Stimulated activated CD4-positive, alpha-beta T cell treated with anti-CD3 and anti-CD28 coated beads, Interleukin-1b, Interleukin-23, amount 100 ng/mL, for 4 hours (primary cell): ENCODE measurements at regions not wholly inside any gene's neighbourhood (a gene's known extent, or its start where the extent isn't known, plus 50 kb on each side); places are given as distances from the start of the nearest gene placed in this dataset.
"Not testable (repeated sequence)": the region's sequence is repeated elsewhere in the genome, so short reads cannot be mapped to it uniquely, and the experiment has no call there.

Experiments used
- DNase-seq, 2 donors: peaks; one replicate each; pipeline ENCODE4 v3.0.0-alpha.2; 2020; ENCODE audit warnings: low read depth in 2 of 2

DNA sequence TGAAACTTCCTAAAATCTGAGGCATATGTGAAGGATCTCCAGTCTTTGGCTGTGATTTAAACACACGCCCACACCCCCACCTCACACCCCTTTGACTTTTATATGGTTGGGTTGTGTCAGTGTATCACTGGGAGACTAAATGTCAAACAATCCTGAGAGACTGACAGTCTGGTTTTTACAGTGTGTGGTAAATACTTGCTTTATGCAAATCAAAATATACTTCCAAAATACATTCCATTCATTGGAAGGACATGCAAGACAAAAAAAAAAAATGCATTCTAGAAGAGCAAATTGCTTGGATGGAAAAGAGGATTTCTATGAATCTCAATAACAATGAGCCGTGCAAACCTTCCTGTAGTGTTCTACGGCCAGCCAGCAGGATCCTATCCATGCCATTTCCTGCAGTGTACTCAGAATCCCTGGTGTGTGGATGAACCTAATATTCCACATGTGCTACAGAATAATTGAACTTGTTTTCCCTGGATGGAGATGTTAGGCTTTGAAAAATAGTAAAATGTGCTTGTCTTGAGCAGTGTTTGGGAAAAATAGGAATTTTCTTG is 602.1 kb upstream of the GOT2 start:
- no peak for DNase-seq

DNA sequence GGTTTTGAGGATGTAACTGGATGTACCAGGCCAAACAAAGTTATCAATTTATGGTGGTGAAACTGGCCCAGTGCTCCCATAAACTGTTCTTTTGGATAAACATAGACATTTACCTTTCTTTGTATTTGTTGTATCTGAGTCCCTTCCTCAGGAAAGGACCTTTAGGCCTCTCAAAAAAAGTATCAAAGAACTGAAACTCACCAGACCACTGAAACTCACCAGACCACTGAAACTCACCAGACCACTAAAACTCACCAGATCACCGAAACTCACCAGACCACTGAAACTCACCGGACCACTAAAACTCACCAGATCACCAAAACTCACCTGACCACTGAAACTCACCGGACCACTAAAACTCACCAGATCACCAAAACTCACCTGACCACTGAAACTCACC is 597.6 kb upstream of the GOT2 start:
- not testable (repeated sequence) for DNase-seq

DNA sequence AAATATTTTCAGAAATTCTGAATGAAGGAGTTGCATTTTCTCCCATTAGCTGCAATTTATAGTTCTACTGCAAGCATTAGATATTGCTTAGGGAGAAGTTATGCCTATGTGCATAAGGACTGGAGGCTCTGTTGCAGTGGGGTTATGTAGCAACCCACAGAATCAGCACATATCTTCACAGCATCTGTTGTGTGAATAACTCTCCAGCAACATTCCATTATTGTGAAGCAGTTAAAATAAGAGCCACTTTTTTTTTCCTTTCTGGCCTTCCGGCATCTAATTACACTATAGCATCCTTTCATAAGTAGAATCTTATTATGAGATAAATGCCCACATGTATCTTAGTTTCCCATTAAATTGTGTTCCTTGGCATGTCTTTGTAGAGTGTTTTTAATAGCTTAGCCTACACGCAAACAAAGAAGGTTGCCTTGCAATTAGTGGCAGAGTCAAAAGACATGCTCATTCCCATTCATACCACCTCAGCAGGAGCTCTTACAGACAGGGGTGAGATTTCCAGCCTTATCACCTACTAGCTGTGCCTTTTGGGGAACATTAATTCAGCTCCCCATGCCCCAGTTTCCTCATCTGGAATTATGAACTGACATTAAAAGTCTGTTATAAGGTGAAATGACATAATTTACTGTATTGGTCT is 596.0 kb upstream of the GOT2 start:
- DNase-seq: no peak

DNA sequence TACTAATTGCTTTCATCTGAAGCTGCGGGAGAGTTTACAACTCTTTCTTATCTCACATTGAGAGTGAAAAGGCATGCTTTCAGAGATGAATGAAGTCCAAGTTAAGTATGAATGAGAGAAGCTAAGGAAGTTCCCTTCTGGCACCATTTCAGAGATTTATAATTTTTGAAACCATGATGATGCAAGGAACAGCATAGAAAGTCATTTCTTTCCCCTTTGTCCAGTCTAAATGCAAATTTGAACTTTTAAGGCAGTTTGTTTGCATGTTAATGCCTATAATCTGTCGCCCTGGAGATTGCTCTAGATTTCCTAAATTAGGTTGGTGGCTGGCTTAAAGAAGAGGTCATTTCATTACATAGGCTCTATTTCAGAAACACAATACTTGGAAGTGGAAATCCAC is 594.8 kb upstream of the GOT2 start:
- no peak for DNase-seq

DNA sequence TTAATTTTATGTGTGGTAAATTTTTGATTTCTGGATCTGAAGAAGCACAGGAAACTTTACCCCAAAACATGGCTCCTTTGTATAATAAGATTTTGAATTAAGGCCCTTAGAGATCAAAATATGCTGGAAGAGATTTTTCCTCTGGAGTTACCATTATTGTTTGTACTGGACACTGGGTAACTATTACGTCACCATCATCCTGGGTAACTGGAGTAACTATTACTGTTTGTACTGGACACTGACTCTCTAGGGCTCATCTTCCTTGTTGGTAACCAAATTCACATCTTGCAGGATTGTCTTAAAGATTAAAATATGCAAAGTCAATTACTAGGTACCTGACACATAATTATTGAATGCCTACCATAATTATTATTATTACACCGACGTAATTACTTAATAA is 593.8 kb upstream of the GOT2 start:
- no peak for DNase-seq

DNA sequence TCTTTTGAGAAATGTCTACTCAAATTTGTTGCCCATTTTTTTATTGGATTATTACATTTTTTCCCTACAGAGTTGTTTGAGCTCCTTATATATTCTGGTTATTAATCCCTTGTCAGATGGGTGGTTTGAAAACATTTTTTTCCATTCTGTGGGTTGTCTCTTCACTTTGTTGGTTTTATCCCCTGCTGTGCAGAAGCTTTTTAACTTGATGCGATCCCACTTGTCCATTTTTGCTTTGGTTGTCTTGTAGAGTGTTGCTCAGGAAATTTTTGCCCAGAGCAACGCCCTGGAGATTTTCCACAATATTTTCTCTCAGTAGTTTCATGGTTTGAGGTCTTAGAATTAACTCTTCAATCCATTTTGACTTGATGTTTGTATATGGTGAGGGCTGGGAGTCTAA is 592.8 kb upstream of the GOT2 start:
- DNase-seq: no peak

DNA sequence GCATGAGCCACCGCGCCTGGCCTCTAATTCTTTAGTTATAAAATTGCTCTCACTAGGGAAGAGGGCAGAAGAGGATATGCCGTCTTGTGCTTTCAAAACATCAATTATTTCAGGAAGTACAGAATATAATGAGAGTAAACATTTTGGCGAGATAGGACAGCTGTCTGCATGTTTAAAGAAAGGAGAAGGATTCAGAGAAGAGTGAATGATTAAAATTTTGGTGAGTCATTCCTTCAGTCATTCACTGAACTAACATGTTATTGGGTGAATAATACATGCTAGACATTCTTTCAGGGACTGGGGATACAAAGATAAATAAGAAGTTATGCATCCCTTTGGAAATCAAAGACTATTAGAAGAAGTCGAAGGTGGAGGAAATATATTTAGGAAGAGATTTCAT is 590.3 kb upstream of the GOT2 start:
- DNase-seq: no peak

DNA sequence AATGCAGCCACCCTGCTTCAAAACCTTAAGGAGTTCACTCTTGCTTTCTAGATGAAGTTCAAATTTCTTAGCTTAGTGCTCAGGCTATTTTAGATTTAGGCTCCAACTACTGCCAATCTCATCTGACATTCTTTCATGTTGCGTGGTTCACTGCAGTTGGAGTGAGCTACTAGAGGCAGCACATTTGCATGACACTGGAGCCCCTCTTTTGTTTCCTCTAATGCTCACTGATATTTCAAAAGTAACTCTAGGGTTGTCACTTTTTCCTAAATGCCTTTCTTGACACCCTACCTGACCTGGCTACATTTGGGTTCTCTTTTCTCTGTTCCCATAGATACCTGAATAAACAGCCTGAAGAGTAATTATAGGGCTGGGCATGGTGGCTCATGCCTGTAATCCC is 586.5 kb upstream of the GOT2 start:
- DNase-seq: no peak

DNA sequence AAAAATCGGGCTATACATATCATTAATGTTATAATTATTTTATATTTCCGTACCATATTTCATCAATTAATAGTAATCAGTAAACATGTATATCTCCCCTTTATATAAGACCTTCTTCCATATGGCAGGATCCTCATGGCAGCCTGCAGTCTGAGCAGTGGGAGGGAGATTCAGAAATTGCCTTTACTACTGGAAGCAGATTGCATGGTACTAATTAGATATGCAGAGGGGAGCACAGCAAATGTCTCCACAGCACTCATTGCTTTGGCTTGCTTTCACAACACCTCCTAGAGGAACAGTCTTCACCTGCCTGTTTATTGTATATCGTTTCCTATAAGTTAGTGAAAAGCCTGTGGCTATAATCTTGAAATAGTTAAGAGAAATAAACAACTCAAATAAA is 585.8 kb upstream of the GOT2 start:
- DNase-seq: no peak

DNA sequence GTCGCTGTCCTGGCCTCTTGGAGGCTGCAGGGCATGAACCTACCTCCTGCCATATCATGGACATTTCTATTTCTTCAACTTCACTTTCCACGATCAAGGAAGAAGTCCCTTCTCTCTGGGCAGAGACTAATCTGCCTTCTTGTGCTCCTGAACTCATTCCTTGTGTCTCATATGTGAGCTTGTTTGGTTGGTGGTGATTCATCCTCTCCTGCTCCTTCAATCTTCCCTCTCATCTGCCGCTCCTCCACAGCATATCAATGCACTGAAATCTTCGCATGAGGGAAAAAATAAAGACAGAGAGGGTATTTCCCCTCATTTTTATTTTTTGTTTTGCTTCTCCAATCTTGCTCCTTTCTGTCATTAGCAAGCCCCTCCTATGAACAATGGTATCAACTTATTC is 571.7 kb upstream of the GOT2 start:
- no peak for DNase-seq

DNA sequence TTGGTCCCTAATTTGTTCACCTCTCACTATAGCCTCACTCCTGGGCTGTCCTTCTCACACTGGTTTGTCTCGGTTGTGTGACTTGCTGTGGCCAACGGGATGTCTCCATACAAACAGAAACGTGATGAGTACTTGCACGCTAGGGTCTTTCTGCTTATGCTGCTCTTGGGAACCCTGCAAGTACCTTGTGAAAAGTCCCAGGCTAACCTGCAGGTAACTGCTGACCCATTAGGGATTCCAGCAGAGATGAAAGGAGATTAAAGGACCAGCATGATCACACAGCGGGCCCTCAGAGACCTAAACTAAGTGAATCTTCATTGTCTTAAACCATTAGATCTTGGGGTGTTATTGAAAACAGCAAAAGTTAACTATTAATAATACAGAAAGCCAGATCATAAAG is 562.8 kb upstream of the GOT2 start:
- no peak for DNase-seq

DNA sequence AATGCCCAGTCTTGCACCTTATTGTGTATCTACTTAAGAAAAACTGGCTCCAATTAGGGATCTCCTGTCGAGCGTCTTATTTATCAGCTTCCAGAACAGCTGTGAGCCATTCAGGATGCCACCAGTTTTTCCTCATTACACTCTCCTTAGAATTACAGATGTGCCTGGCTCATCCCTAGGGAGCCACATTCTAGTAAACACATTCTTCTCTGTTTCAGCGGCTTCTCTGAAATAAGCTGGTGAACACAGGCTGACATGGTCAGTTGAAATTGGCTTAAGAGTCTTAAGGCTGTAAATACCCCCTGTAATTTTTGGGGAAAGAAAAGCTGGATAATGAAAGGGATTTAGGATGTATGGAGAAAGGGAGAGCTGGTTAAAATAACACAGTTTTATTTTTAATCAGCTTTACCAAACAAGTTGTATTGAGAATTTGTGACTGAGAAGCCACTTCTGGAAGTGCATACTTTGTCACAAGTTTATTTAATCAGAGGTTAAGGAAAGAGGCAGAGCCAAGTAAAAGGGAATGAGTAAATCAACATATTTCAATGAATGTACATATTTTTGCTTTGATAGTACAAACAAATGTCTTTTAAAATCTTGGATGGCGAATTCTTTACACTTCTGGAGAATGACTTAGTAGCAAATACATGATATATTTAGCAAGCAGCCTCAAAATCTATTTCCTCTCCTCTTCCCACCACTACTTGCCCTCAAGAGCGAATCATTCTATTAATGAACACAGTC is 562.0 kb upstream of the GOT2 start:
- no peak for DNase-seq

DNA sequence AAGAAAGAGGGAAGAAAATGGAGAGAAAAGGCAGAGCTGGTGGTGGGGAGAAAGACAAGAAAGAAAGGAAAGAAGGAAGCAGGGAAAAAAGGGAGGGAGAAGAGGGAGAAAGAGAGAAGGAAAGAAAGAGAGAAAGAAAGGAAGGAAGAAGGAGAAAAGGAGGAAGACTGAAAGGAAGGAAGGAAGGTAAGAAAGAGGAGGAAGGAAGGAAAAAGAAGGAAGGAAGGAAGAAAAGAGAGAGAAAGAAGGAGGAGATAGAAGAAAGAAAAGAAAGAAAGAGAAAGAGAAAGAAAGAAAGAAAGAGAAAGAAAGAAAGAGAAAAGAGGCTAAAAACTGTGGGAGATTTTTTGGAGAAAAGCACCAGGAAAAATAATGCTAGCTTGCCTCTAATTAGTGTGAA is 561.4 kb upstream of the GOT2 start:
- no peak for DNase-seq

DNA sequence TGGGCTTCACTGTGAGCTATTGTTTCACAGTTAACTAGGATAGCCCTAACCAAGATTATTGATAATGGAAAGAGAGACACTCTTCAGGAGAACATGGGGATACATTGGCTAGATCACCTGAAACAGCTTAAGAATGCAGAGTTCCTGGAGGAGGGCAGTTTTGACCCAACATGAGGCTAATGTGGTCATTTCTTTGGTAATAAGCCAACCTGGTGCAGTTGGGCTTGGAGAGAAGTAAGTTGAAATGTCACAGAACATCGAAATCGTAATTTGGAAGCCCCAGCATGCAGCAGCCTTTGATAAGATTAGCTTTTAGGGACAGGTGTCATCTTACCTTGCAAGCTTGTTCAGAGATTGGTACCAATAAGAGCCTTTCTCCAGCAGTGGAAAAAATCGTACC is 556.6 kb upstream of the GOT2 start:
- no peak for DNase-seq

DNA sequence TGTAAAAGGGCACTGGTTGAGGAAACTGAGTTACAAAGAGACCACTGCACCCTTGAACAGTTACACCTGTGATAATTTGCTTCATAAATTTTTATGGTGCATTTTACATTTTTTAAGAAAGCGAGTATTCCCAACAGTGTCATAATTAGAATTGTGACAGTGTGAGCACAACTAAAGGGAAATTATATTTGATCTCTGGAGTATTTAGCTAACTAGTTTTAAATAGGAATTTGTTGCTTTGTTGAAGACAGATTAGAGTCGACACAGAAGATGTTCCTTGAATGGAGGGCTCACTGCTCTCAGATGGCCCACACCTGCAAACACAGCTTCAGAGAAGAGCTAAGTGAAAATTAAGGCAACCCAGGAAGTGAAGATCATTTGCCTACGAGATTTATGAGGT is 555.0 kb upstream of the GOT2 start:
- DNase-seq: no peak

DNA sequence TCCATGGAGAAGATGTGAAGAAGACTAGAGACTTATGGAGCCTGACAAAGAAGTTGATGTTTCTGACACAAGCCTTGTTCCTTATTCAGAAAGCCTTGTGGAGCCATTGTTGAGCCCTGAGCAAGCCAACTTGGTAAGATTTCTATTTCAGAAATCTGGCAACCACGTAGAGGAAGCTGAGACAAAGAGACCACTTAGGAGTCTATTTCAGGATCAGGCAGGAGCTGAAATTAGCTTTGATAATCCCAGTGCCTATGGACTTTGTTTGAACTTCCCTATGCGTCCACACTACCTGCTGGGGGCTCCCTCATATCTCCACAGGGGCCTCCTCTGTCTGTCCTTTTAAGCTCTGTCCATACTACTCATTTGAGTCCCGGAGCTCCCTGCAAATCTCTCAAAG is 540.0 kb upstream of the GOT2 start:
- no peak for DNase-seq

DNA sequence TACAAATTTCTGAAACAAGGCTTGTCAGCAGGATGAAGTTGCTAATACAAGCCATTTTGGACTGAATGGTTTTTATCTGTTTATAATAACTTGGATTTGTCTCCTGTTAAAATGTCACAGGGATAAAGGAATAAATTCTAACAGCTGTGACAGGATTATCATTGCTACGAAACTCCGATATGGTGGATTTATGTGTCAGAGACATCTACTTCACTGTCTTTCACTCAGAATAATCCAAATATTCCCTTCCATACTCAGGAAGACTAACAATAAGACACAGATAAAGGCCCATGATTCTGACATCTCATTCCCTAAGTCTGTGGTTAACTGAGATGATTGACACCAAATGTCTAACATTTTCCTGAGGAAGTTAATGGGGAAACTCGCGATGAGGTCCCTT is 529.8 kb upstream of the GOT2 start:
- no peak for DNase-seq

DNA sequence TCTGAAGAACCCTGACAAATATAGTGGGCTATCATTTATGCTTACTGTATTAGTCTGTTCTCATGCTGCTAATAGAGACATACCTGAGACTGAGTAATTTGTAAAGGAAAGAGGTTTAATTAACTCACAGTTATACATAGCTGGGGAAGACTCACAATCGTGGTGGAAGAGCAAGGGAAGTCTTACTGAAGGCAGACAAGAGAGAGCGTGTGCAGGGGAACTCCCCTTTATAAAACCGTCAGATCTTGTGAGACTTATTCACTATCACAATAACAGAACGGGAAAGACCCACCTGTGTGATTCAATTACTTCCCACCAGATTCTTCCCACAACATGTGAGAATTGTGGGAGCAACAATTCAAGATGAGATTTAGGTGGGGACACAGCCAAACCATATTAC is 526.8 kb upstream of the GOT2 start:
- no peak for DNase-seq

DNA sequence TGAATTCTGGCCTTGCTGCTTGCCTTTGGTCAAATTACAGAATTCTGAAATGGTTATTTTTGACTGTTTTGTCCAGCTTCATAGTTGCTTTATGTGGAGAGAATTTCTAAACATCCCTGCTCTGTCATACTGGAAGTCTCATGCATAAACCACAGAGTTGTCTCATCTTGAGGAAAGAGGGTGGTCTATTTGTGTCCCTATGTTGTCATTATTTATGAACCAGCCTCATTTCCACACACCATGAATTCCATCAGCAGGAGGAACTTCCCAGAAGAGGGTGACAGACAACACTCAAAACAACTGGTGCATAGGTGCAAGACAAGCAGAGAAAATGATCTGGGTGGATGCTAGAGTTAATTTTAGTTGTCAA is 525.8 kb upstream of the GOT2 start:
- DNase-seq: no peak

DNA sequence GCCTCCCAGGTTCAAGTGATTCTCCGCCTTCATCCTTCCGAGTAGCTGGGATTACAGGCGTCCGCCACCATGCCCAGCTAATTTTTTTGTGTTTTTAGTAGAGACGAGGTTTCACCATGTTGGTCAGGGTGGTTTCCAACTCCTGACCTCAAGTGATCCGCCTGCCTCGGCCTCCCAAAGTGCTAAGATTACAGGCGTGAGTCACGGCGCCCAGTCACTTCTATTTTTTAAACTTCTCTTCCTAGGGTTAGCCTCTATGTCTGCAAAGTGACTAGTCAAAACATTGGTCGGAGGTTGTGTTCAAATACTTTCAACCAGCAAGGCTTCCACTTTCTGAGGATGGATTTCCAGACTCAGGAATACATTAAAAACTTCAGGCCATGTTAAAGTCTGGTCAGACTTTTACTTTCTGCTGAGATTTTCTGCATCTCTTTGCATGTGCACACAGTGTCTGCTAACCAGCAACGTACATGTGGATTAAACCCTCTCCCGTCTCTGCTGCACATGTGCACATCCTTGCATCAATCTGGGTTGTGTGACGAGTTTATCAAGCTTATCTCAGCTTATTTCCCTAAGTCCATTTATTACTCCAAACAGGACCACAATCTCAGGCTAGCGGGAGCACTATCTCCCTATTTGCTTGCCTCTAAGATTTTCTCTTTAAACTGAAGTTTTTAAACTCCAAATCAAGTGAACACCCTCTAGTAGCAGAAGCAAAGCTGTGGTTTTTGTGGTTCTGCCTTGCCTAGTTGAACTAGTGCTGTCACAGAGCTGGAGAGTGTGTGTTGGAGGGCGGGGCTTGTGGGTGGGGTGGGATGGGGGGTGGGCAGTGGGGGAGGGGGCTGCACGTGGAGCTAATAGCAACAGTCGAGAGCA is 525.2 kb upstream of the GOT2 start:
- DNase-seq: no peak

DNA sequence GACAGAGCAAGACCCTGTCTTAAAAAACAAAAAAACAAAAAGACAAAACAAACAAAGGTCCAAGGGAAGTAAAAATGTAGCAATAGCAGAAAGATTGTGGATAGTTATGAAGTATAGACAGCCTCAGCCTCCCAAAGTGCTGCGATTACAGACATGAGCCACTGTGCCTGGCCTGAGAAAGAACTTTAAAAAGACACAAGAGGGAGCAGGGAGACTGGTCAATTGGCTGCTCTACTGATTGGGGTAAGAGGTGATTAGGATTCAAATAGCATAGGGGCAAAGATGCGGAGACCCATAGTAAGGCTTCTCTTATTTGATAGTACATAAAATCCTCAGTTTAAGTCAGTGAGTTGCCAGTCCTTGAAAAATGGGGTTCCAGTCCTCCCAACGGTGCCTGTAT is 518.2 kb upstream of the GOT2 start:
- DNase-seq: no peak

DNA sequence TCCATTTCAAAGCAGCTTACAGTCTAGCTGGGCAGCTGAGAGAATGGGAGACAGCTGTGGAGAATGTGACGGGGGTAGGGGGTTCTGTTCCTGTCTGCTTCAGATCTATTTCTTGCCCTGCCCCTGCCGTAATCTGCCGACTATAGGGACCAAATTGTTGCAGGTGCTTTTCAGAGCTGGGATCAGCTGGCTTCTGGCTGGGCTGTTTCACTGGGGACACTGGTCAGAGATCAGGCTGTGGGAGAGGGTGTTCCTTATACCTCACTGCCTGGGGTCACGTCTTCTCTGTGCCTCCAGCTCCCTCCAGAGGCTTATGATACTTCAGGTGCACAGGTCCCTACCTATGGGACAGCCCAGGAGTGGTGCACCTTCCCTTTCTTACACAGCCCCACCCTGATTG is 514.9 kb upstream of the GOT2 start:
- DNase-seq: no peak

DNA sequence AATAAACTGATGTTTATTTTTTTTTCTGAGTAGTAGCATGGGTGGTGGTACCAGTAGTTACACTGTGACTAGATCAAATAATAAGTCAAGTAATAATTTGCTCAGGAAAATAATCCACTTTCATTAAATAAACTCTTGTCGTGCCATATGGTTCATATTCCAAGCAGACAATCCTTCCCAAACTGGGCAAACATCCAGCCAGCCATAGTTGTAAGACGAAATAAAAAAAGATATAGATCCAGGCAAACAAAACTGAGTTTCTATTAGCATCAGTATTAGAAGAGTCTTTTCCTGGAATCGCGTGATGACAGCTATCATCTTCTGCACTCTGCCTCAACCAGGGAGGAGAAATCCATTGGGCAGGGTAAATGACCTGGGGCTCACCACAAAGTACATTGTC is 508.4 kb upstream of the GOT2 start:
- no peak for DNase-seq
